A673 (cell line): ENCODE measurements at regions not wholly inside any gene's neighbourhood (a gene's known extent, or its start where the extent isn't known, plus 50 kb on each side); places are given as distances from the start of the nearest gene placed in this dataset.
"Not testable (repeated sequence)": the region's sequence is repeated elsewhere in the genome, so short reads cannot be mapped to it uniquely, and the experiment has no call there.

Experiments used
- BruUV-seq: library from RNA; stranded (reverse); fragments of 400-500 nt; replicated peaks from 2 replicates; lab custom pipeline; 2021; lab: Mats Ljungman, UMichigan
- CTCF ChIA-PET: fragments of 300-600 bp; sonication (Branson Sonifier 250); formaldehyde crosslinking; loops from one replicate; lab custom pipeline; 2022; ENCODE audit warnings: antibody characterized with exemption; lab: Charles Lee
- POLR2A ChIA-PET: fragments of 300-600 bp; sonication (Branson Sonifier 250); formaldehyde crosslinking; loops from one replicate; lab custom pipeline; 2022; ENCODE audit warnings: antibody characterized with exemption; ENCODE audit not compliant: low non-redundant PET; lab: Charles Lee
- DNase-seq: peaks from one replicate; pipeline ENCODE4 v3.0.0-alpha.2; 2015; ENCODE audit warnings: low spot score
- H3K27ac ChIP-seq: fragments of 200-600 bp; sonication (generic); 2 replicates; pipeline ENCODE4 v1.5.1; 2016; ENCODE audit warnings: mixed run types, low read depth, mild to moderate bottlenecking, mixed read lengths, antibody characterized with exemption, low read length; ENCODE audit not compliant: poor library complexity, severe bottlenecking
- H3K27me3 ChIP-seq: fragments of 200-600 bp; sonication (generic); replicated peaks from 2 replicates; pipeline ENCODE4 v1.6.1; 2017; ENCODE audit warnings: mixed run types, low read depth, mild to moderate bottlenecking, mixed read lengths, antibody characterized with exemption, low read length; ENCODE audit not compliant: insufficient read depth, poor library complexity
- H3K36me3 ChIP-seq: fragments of 200-600 bp; sonication (generic); 2 replicates; pipeline ENCODE4 v1.6.1; 2016; ENCODE audit warnings: mixed run types, mild to moderate bottlenecking, mixed read lengths, antibody characterized with exemption, low read length; ENCODE audit not compliant: insufficient read depth, poor library complexity, severe bottlenecking
- H3K4me1 ChIP-seq: fragments of 200-600 bp; sonication (generic); 2 replicates; pipeline ENCODE4 v1.6.1; 2017; ENCODE audit warnings: mixed run types, mild to moderate bottlenecking, mixed read lengths, antibody characterized with exemption, low read length; ENCODE audit not compliant: insufficient read depth, poor library complexity, severe bottlenecking
- H3K4me3 ChIP-seq: fragments of 200-600 bp; sonication (generic); 2 replicates; pipeline ENCODE4 v1.5.1; 2016; ENCODE audit warnings: low read depth, mixed run types, mild to moderate bottlenecking, mixed read lengths, low read length; ENCODE audit not compliant: poor library complexity, severe bottlenecking
- H3K9me3 ChIP-seq: fragments of 200-600 bp; sonication (generic); 2 replicates; pipeline ENCODE4 v1.6.1; 2016; ENCODE audit warnings: mixed run types, low read depth, mild to moderate bottlenecking, mixed read lengths, antibody characterized with exemption, low read length; ENCODE audit not compliant: poor library complexity, severe bottlenecking
- CTCF ChIP-seq: fragments of 300-800, 200-600 bp; sonication (generic); conservative IDR thresholded peaks from 2 replicates; pipeline ENCODE4 v1.5.1; 2017; ENCODE audit warnings: low read depth, mild to moderate bottlenecking, antibody characterized with exemption, low read length, moderate library complexity, mixed read lengths
- EZH2 ChIP-seq: fragments of 200-600 bp; sonication (generic); IDR thresholded peaks from 2 replicates; pipeline ENCODE4 v1.6.1; 2017; ENCODE audit warnings: borderline replicate concordance, low read depth, mild to moderate bottlenecking, mixed read lengths, antibody characterized with exemption, low read length; ENCODE audit not compliant: poor library complexity, severe bottlenecking
- intact Hi-C: fragments of 100-400 bp; cut with micrococcal nuclease; formaldehyde crosslinking; loops from one replicate; pipeline ENCODE4 v1.10.0; 2022; ENCODE audit not compliant: unreplicated experiment

GRCh38 chr13:46473806-46474205, 79.2 kb upstream of the LRCH1 start:
- POLR2A ChIA-PET = no interaction called here
- no peak for DNase-seq
- TF ChIP-seq EZH2 = no peak

GRCh38 chr13:46472384-46472783, 80.6 kb upstream of the LRCH1 start:
- intact Hi-C loops = no loop called here
- no peaks in the 10 kb centered on the region for H3K27me3 ChIP-seq
- ChIA-PET POLR2A (no interaction called here), CTCF (no interaction called here)
- H3K4me1 ChIP-seq = peaks cover 26% of the 10 kb centered on the region
- no peak for DNase-seq
- no peak overlapping the region for H3K4me3 ChIP-seq
- no peaks in the 10 kb centered on the region for H3K36me3 ChIP-seq
- H3K27ac ChIP-seq = no peak overlapping the region
- no TSS peak for BruUV-seq
- H3K9me3 ChIP-seq = no peaks in the 10 kb centered on the region
- no peak for TF ChIP-seq EZH2
- no peak for TF ChIP-seq CTCF

More at GRCh38 chr13:46473806-46474205, 79.2 kb upstream of the LRCH1 start:
- no peak overlapping the region for H3K4me3 ChIP-seq
- CTCF ChIA-PET = no interaction called here
- H3K4me1 ChIP-seq = peaks cover 12% of the 10 kb centered on the region
- intact Hi-C loops = no loop called here
- H3K27ac ChIP-seq = no peak overlapping the region
- no peaks in the 10 kb centered on the region for H3K27me3 ChIP-seq
- no peaks in the 10 kb centered on the region for H3K9me3 ChIP-seq
- BruUV-seq = no TSS peak
- no peaks in the 10 kb centered on the region for H3K36me3 ChIP-seq

DNA sequence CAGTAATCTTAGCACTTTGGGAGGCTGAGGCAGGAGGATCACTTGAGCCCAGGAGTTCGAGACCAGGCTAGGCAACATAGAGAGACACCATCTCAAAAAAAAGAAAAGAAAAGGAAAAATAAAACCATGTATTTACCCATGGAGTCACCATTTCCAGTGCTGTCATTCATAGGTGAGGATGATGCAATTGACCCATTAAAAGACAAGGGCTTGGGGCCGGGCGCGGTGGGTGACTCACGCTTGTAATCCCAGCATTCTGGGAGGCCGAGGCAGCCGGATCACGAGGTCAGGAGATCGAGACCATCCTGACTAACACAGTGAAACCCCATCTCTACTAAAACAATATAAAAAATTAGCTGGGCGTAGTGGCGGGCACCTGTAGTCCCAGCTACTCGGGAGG, 82.6 kb upstream of the RUBCNL start:
- H3K9me3 ChIP-seq, H3K36me3 ChIP-seq, DNase-seq, H3K27me3 ChIP-seq, POLR2A ChIA-PET, H3K4me3 ChIP-seq, BruUV-seq: not testable (repeated sequence)
- intact Hi-C loops = loop anchor here (2.0 kb wide), 1 partner anchor 19 kb away; no protein-coding TSS in a partner anchor
- peak overlapping the region; percentile 86 for H3K27ac ChIP-seq
- peaks cover 26% of the 10 kb centered on the region for H3K4me1 ChIP-seq
- CTCF ChIA-PET = interaction anchor here (0.6 kb wide), 1 partner anchor 18 kb away, joined by 3 read pairs; no protein-coding TSS in a partner anchor

DNA sequence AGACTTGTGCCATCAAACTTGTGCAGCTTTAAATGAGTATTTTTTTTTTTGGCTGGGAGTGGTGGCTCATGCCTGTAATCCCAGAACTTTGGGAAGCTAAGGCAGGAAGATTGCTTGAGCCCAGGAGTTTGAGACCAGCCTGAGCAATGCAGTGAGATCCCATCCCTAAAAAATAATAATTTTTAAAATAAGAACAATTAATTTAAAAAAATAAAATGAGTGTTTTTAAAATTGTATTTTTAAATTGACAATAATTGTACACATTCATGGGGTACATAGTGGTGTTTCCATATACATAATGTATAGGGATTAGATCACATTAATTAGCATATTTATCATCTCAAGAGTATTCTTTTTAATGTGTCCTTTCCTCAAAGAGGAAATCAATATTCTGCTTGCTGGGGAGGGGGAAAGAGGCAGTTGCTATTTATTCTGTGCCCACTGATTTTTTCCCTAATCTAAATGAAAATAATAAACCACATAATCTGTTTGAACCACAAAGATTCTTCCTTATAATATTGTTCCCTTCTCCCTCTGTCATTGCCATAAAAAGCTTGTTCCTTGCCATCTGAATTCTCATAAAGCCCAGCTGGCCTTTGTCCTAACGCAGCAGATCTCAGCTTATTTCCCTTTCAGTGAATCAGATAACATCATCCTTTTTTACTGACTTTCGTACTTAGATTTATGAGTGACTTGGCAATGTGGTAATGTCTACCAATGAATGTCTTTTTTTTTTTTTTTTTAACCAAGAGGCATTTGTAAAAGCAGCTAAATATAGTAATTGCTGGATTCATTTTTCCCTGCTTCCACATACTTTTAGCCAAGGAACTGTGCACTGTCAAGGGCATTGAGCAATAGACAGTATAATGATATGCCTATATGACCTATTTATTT, 81.8 kb upstream of the RUBCNL start:
- Histone ChIP-seq H3K9me3 (no peaks in the 10 kb centered on the region), H3K4me1 (peaks cover 26% of the 10 kb centered on the region), H3K27ac (peak overlapping the region; percentile 86), H3K36me3 (no peaks in the 10 kb centered on the region), H3K27me3 (no peaks in the 10 kb centered on the region), H3K4me3 (no peak overlapping the region)
- TF ChIP-seq EZH2 (no peak), CTCF (no peak)
- peak; percentile 94 for DNase-seq
- intact Hi-C loops = loop anchor here (2.0 kb wide), 1 partner anchor 18 kb away; no protein-coding TSS in a partner anchor
- BruUV-seq = no TSS peak
- CTCF ChIA-PET = interaction anchor here (0.6 to 0.7 kb wide), 2 partner anchors 11 to 19 kb away, joined by 3 to 6 read pairs; no protein-coding TSS in a partner anchor
- POLR2A ChIA-PET = interaction anchor here (0.7 kb wide), 1 partner anchor 82 kb away, joined by 7 read pairs; the partner anchor contains the start of gene RUBCNL

GRCh38 chr13:46467694-46468093, 80.6 kb upstream of the RUBCNL start:
- intact Hi-C loops = loop anchor here (2.0 kb wide), 1 partner anchor 17 kb away; no protein-coding TSS in a partner anchor
- BruUV-seq, POLR2A ChIA-PET, H3K4me3 ChIP-seq, H3K36me3 ChIP-seq, H3K27me3 ChIP-seq, H3K9me3 ChIP-seq: not testable (repeated sequence)
- H3K4me1 ChIP-seq = peaks cover 26% of the 10 kb centered on the region
- CTCF ChIA-PET = interaction anchor here (0.5 kb wide), 1 partner anchor 12 kb away, joined by 4 read pairs; no protein-coding TSS in a partner anchor
- DNase-seq = peak; percentile 16
- peak overlapping the region; percentile 23 for H3K27ac ChIP-seq

GRCh38 chr13:46466074-46466473, 79.0 kb upstream of the RUBCNL start:
- intact Hi-C loops, H3K4me3 ChIP-seq, POLR2A ChIA-PET, CTCF ChIA-PET, H3K27me3 ChIP-seq, DNase-seq, H3K27ac ChIP-seq, H3K36me3 ChIP-seq, BruUV-seq, H3K9me3 ChIP-seq: not testable (repeated sequence)
- peaks cover 26% of the 10 kb centered on the region for H3K4me1 ChIP-seq
